Spleen (tissue), 11 donors: ENCODE measurements at regions not wholly inside any gene's neighbourhood (a gene's known extent, or its start where the extent isn't known, plus 50 kb on each side); places are given as distances from the start of the nearest gene placed in this dataset.

Source experiments
- DNase-seq: peaks from one replicate; pipeline ENCODE4 v3.0.0-alpha.2; 2020
- H3K27ac ChIP-seq, 8 donors: fragments of 200-600 bp; sonication (generic) in 7 of 8; 1 replicate in 4 of 8; 2 replicates in 4 of 8; pipeline versions ENCODE4 v1.5.0 to v1.8.0; 2016 to 2021; ENCODE audit warnings: inconsistent platforms in 4 of 8, mild to moderate bottlenecking in 4 of 8, moderate library complexity in 1 of 8
- H3K27me3 ChIP-seq, 7 donors: fragments of 200-600 bp; sonication (generic) in 6 of 7; replicated peaks in 1 of 7; 1 replicate in 4 of 7; 2 replicates in 3 of 7; pipeline versions ENCODE4 v1.5.0 to v1.8.0; 2016 to 2021; ENCODE audit warnings: inconsistent platforms in 3 of 7, mild to moderate bottlenecking in 1 of 7
- H3K36me3 ChIP-seq, 6 donors: fragments of 200-600 bp; sonication (generic) in 5 of 6; 1 replicate in 4 of 6; 2 replicates in 2 of 6; pipeline versions ENCODE4 v1.5.0 to v1.8.0; 2016 to 2021; ENCODE audit warnings: inconsistent platforms in 2 of 6
- H3K4me1 ChIP-seq, 6 donors: fragments of 200-600 bp; sonication (generic) in 5 of 6; 1 replicate in 3 of 6; 2 replicates in 3 of 6; pipeline versions ENCODE4 v1.5.0 to v1.8.0; 2016 to 2021; ENCODE audit warnings: inconsistent platforms in 3 of 6
- H3K4me3 ChIP-seq, 8 donors: fragments of 200-600 bp; sonication (generic) in 7 of 8; 1 replicate in 4 of 8; 2 replicates in 4 of 8; pipeline versions ENCODE4 v1.5.0 to v1.8.0; 2016 to 2021; ENCODE audit warnings: inconsistent platforms in 4 of 8, mild to moderate bottlenecking in 4 of 8, moderate library complexity in 2 of 8
- H3K9me3 ChIP-seq, 8 donors: fragments of 200-600 bp; sonication (generic) in 7 of 8; 1 replicate in 4 of 8; 2 replicates in 4 of 8; pipeline versions ENCODE4 v1.5.0 to v1.8.0; 2016 to 2021; ENCODE audit warnings: inconsistent platforms in 4 of 8
- CTCF ChIP-seq, 11 experiments: fragments of 200-600 bp in 7 of 11; fragments of 450-650 bp in 4 of 11; sonication (generic) in 4 of 11; IDR thresholded peaks in 8 of 11; conservative IDR thresholded peaks in 3 of 11; 1 replicate in 7 of 11; 2 replicates in 4 of 11; pipeline versions ENCODE4 v1.4.0 to v1.8.0; 2016 to 2021; ENCODE audit warnings: antibody characterized with exemption in 11 of 11, inconsistent platforms in 4 of 11, mild to moderate bottlenecking in 1 of 11
- POLR2A ChIP-seq, 3 donors: fragments of 450-650 bp; IDR thresholded peaks; one replicate each; pipeline ENCODE4 v1.5.1; 2017; ENCODE audit warnings: antibody characterized with exemption in 3 of 3, mild to moderate bottlenecking in 1 of 3
- POLR2AphosphoS5 ChIP-seq, 3 donors: sonication (generic); formaldehyde crosslinking; IDR thresholded peaks; one replicate each; pipeline ENCODE4 v1.5.1; 2017; ENCODE audit warnings: antibody characterized with exemption in 3 of 3
- WGBS, 5 donors: extraction: QIAGEN DNeasy Blood & Tissue Kit in 3 of 5; methylation state at CpG; one replicate each; pipeline versions ENCODE4 v1.1.5 to v1.1.7; 2013 to 2018; 5-methylcytosine and 5-hydroxymethylcytosine counted together
- intact Hi-C: fragments of 100-400 bp; cut with DNase I; formaldehyde crosslinking; loops from one replicate; pipeline ENCODE4 v1.15.0; 2023; ENCODE audit warnings: low total_unique reads
- donor health status: healthy with polysubstance abuse.
- donor health status: DM: no; HTN: no; CAD: no; lungs with moderate emphysema.
- donor health status: DM: no; HTN: no; CAD: no.
- donor health status: Bipolar disorder and iron deficiency.
- donor health status: healthy.
- donor health status: DM: no; HTN: no; CAD: no.
- donor health status: DM: yes; HTN: yes; CAD: no.

- WGBS, 5 donors, result 61 to 85% (median 73%) methylated on average over 2 of the region's 2 CpGs
- no peak for TF ChIP-seq CTCF (IDR thresholded peaks at IDR 0.05 in 8 of 11, conservative IDR thresholded peaks at IDR 0.05 in 3 of 11)
- TF ChIP-seq POLR2A (IDR thresholded peaks at IDR 0.05), result no peak
- no peak for TF ChIP-seq POLR2AphosphoS5 (IDR thresholded peaks at IDR 0.05)
- intact Hi-C loops, result no loop called here
- Histone ChIP-seq H3K4me3 (no peak overlapping the region), H3K27me3 (no peaks in the 10 kb centered on the region), H3K36me3 (no peaks in the 10 kb centered on the region), H3K9me3 (peaks cover 0 to 17% (median 0%) of the 10 kb centered on the region in 8 donors), H3K27ac (no peak overlapping the region), H3K4me1 (no peaks in the 10 kb centered on the region)
- DNase-seq, result no peak
Measured at GRCh38 chrX:45980726-45981125, 564.5 kb downstream of the ZNF674 start.

- no peaks in the 10 kb centered on the region for H3K27me3 ChIP-seq
- H3K9me3 ChIP-seq, result no peaks in the 10 kb centered on the region
- no peak for TF ChIP-seq POLR2A (IDR thresholded peaks at IDR 0.05)
- H3K4me3 ChIP-seq, result no peak overlapping the region
- DNase-seq, result no peak
- no peak overlapping the region for H3K27ac ChIP-seq
- no peaks in the 10 kb centered on the region for H3K4me1 ChIP-seq
- intact Hi-C loops, result no loop called here
- no peaks in the 10 kb centered on the region for H3K36me3 ChIP-seq
Measured at GRCh38 chrX:45975633-45976032, 569.6 kb downstream of the ZNF674 start.

DNA sequence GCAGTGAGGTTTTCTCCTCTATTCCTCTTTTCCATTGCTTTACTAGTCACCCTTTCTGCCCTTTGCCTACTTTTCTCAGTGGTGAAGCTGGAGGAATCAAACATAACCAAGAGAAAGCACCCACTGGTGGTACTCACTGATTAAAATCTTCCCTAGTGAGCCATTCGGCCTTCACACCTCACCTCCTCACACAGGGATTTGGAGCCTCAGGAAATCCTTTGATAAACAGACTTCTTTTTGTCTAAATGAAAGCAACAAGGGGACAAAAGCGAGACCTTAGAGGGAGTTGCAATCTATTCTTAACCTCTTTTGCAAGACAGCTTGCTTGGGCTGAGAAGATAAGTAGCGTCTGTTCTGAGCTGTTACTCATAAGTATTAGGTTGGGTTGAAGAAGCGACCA is 572.6 kb downstream of the ZNF674 start:
- no peaks in the 10 kb centered on the region for H3K27me3 ChIP-seq
- no peaks in the 10 kb centered on the region for H3K36me3 ChIP-seq
- intact Hi-C loops, result no loop called here
- 57 to 80% (median 66%) methylated on average over 4 of the region's 4 CpGs for WGBS, 5 donors
- DNase-seq, result no peak
- no peak for TF ChIP-seq CTCF (IDR thresholded peaks at IDR 0.05 in 8 of 11, conservative IDR thresholded peaks at IDR 0.05 in 3 of 11)
- no peak for TF ChIP-seq POLR2A (IDR thresholded peaks at IDR 0.05)
- TF ChIP-seq POLR2AphosphoS5 (IDR thresholded peaks at IDR 0.05), result no peak
- no peaks in the 10 kb centered on the region for H3K9me3 ChIP-seq
- H3K4me1 ChIP-seq, result no peaks in the 10 kb centered on the region
- no peak overlapping the region for H3K4me3 ChIP-seq
- H3K27ac ChIP-seq, result no peak overlapping the region

- peaks cover 0 to 15% (median 0%) of the 10 kb centered on the region in 8 donors for H3K9me3 ChIP-seq
- no peaks in the 10 kb centered on the region for H3K4me1 ChIP-seq
- WGBS, 5 donors, result 79 to 98% (median 87%) methylated on average over 7 of the region's 7 CpGs; no CpG with 5 or more reads in 1 of the 5 donors
- no peak overlapping the region for H3K4me3 ChIP-seq
- no peak overlapping the region for H3K27ac ChIP-seq
- DNase-seq, result no peak
- no peaks in the 10 kb centered on the region for H3K36me3 ChIP-seq
- no peak for TF ChIP-seq POLR2A (IDR thresholded peaks at IDR 0.05)
- TF ChIP-seq CTCF (IDR thresholded peaks at IDR 0.05 in 8 of 11, conservative IDR thresholded peaks at IDR 0.05 in 3 of 11), result no peak
- TF ChIP-seq POLR2AphosphoS5 (IDR thresholded peaks at IDR 0.05), result no peak
- peaks cover 0 to 4% (median 0%) of the 10 kb centered on the region in 7 donors for H3K27me3 ChIP-seq
- intact Hi-C loops, result no loop called here
Measured at GRCh38 chrX:45959567-45959966, 585.7 kb downstream of the ZNF674 start.
